Skeletal muscle tissue (tissue), 3 donors: ENCODE measurements at regions not wholly inside any gene's neighbourhood (a gene's known extent, or its start where the extent isn't known, plus 50 kb on each side); places are given as distances from the start of the nearest gene placed in this dataset.
"Not testable (repeated sequence)": the region's sequence is repeated elsewhere in the genome, so short reads cannot be mapped to it uniquely, and the experiment has no call there.

ENCODE experiments used
- H3K27ac ChIP-seq: one replicate; pipeline ENCODE4 v1.7.0; 2013; ENCODE audit warnings: mild to moderate bottlenecking, low read depth, low read length, inconsistent platforms
- H3K27me3 ChIP-seq, 3 donors: one replicate each; pipeline ENCODE4 v1.7.0; 2013; ENCODE audit warnings: low read length in 3 of 3; ENCODE audit not compliant: control insufficient read depth in 3 of 3, insufficient read depth in 3 of 3
- H3K36me3 ChIP-seq, 3 donors: one replicate each; pipeline ENCODE4 v1.7.0; 2013; ENCODE audit warnings: low read length in 3 of 3; ENCODE audit not compliant: control insufficient read depth in 3 of 3, insufficient read depth in 3 of 3
- H3K4me1 ChIP-seq, 3 donors: one replicate each; pipeline ENCODE4 v1.7.0; 2013; ENCODE audit warnings: low read length in 3 of 3, mild to moderate bottlenecking in 3 of 3; ENCODE audit not compliant: control insufficient read depth in 3 of 3, insufficient read depth in 3 of 3
- H3K4me3 ChIP-seq, 3 donors: one replicate each; pipeline ENCODE4 v1.7.0; 2013; ENCODE audit warnings: low read length in 3 of 3
- H3K9ac ChIP-seq, 3 donors: one replicate each; pipeline ENCODE4 v1.7.0; 2013; ENCODE audit warnings: low read length in 3 of 3, mild to moderate bottlenecking in 3 of 3, moderate library complexity in 2 of 3, low read depth in 1 of 3
- H3K9me3 ChIP-seq, 3 donors: one replicate each; pipeline ENCODE4 v1.7.0; 2013; ENCODE audit warnings: low read length in 3 of 3; ENCODE audit not compliant: control insufficient read depth in 3 of 3
- donor health status: Osteomylitis.

- H3K27me3 ChIP-seq: peaks cover 18 to 35% (median 19%) of the 10 kb centered on the region in 3 donors
- H3K4me3 ChIP-seq: no peak overlapping the region
- H3K9ac ChIP-seq: no peak overlapping the region
- H3K27ac ChIP-seq: no peak overlapping the region
- H3K4me1 ChIP-seq: no peaks in the 10 kb centered on the region
- no peaks in the 10 kb centered on the region for H3K36me3 ChIP-seq
- H3K9me3 ChIP-seq: no peaks in the 10 kb centered on the region
These were observed 252.8 kb downstream of the FOXD2 start for GRCh38 chr1:47690341-47691250.

DNA sequence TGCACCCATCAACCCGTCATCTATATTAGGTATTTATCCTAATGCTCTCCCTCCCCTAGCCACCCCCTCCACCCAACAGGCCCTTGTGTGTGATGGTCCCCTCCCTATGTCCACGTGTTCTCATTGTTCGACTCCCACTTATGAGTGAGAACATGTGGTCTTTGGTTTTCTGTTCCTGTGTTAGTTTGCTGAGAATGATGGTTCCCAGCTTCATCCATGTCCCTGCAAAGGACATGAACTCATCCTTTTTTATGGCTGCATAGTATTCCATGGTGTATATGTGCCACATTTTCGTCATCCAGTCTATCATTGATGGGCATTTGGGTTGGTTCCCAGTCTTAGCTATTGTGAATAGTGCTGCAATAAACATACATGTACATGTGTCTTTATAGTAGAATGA, 253.4 kb downstream of the FOXD2 start:
- not testable (repeated sequence) for H3K36me3 ChIP-seq, H3K4me1 ChIP-seq, H3K9me3 ChIP-seq, H3K27ac ChIP-seq, H3K4me3 ChIP-seq, H3K9ac ChIP-seq
- H3K27me3 ChIP-seq: peaks cover 18 to 35% (median 19%) of the 10 kb centered on the region in 3 donors

DNA sequence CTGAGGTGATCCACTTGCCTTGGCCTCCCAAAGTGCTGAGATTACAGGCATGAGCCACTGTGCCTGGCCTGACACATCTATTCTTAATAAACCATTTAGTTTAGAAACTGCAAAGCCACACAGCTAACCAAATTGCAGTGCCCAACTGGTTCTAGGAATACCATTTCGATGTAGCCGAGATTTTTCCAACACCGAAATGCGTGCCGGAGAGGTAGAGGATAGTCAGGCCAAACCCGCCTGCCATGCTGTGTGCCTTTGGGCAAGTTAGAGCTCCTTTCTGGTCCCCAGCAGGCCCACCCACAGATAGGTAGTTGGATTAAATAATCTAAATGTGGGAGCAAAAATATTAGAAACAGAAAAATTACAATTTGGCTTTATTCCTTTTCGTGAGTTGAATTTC, 254.4 kb downstream of the FOXD2 start:
- Histone ChIP-seq H3K27ac (no peak overlapping the region), H3K27me3 (peaks cover 18 to 31% (median 19%) of the 10 kb centered on the region in 3 donors), H3K4me1 (no peaks in the 10 kb centered on the region), H3K9me3 (no peaks in the 10 kb centered on the region), H3K4me3 (no peak overlapping the region), H3K9ac (no peak overlapping the region), H3K36me3 (no peaks in the 10 kb centered on the region)

GRCh38 chr1:47693115-47693514, 255.3 kb downstream of the FOXD2 start:
- no peak overlapping the region for H3K9ac ChIP-seq
- no peaks in the 10 kb centered on the region for H3K4me1 ChIP-seq
- H3K36me3 ChIP-seq: no peaks in the 10 kb centered on the region
- no peaks in the 10 kb centered on the region for H3K9me3 ChIP-seq
- no peak overlapping the region for H3K4me3 ChIP-seq
- H3K27ac ChIP-seq: no peak overlapping the region
- peaks cover 16 to 22% (median 16%) of the 10 kb centered on the region in 3 donors for H3K27me3 ChIP-seq

DNA sequence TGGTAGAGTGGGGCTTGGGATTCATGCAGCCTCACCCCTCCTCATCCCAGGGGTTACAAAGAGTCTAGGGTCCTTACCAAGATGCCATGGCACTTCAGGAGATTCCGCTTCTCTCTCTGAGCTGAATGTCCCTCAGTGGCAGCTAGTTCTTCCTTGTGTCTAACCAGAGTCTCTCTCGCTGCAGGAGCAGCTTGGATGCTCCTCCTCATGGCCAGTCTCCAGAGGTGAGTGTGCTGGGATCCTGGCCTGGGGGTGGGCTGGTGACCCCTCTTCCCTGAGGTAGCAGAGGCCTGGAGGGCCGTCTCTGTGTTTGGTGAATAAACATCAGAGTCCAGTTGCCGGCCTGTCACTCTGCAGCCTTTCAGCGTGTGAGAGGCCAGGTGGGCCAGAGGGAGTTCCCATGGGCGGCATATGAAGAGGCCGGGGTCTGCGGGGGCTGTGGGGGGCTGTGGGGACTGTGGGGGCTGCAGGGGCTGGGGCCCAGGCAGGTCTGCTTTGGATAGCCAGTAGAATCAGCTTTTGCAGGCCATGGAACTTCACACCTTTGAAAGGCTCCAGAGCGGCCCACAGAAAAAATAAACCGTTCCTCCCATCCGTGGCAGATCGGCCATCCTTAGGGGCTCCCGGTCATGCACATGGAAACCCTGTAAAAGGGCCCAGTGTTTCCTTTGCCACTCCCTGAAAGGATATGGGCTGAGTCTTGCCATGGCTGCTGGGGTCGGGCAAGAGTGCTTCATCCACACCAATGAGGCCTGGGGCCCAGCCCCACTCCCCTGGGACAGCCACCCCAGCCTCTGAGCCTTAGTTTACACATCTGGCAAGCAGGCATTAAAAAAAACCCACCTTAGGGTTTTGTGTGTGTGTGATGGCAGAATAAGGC, 256.4 kb downstream of the FOXD2 start:
- Histone ChIP-seq H3K4me3 (no peak overlapping the region), H3K9ac (no peak overlapping the region), H3K4me1 (no peaks in the 10 kb centered on the region), H3K27ac (no peak overlapping the region), H3K9me3 (no peaks in the 10 kb centered on the region), H3K36me3 (no peaks in the 10 kb centered on the region), H3K27me3 (peaks cover 6 to 14% (median 8%) of the 10 kb centered on the region in 3 donors)

DNA sequence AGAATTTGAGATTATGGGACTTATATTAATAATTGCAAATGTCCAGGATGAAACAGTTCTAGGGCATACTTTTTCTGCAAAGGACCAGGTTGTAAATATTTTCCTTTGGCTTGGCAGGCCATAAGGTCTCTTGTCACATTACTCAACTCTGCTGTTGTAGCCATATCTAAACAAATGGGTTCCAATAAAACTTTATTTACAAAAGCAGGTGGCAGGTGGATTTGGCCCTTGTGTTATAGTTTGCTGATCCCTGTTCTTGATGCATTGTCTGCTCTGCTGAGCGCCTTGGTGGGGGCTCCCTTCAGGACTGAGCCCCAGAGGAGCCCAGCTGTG, 258.5 kb downstream of the FOXD2 start:
- no peak overlapping the region for H3K4me3 ChIP-seq
- peaks cover 0 to 7% (median 0%) of the 10 kb centered on the region in 3 donors for H3K27me3 ChIP-seq
- H3K4me1 ChIP-seq: no peaks in the 10 kb centered on the region
- no peaks in the 10 kb centered on the region for H3K9me3 ChIP-seq
- H3K9ac ChIP-seq: no peak overlapping the region
- no peaks in the 10 kb centered on the region for H3K36me3 ChIP-seq
- no peak overlapping the region for H3K27ac ChIP-seq

- H3K9ac ChIP-seq: no peak overlapping the region
- H3K9me3 ChIP-seq: no peaks in the 10 kb centered on the region
- no peaks in the 10 kb centered on the region for H3K4me1 ChIP-seq
- H3K36me3 ChIP-seq: no peaks in the 10 kb centered on the region
- H3K27me3 ChIP-seq: peaks cover 0 to 7% (median 0%) of the 10 kb centered on the region in 3 donors
- peak overlapping the region; percentile 40 for H3K27ac ChIP-seq
- H3K4me3 ChIP-seq: no peak overlapping the region
These were observed 259.0 kb downstream of the FOXD2 start for GRCh38 chr1:47696737-47697441.

- H3K9ac ChIP-seq: no peak overlapping the region
These were observed 259.9 kb downstream of the FOXD2 start for GRCh38 chr1:47697616-47698335.

GRCh38 chr1:47699492-47700235, 261.8 kb downstream of the FOXD2 start:
- Histone ChIP-seq H3K4me1 (no peaks in the 10 kb centered on the region), H3K4me3 (no peak overlapping the region), H3K9ac (no peak overlapping the region), H3K27me3 (no peaks in the 10 kb centered on the region), H3K27ac (no peak overlapping the region), H3K9me3 (no peaks in the 10 kb centered on the region), H3K36me3 (no peaks in the 10 kb centered on the region)

More at GRCh38 chr1:47697616-47698335, 259.9 kb downstream of the FOXD2 start:
- no peaks in the 10 kb centered on the region for H3K9me3 ChIP-seq
- peaks cover 0 to 7% (median 0%) of the 10 kb centered on the region in 3 donors for H3K27me3 ChIP-seq
- H3K27ac ChIP-seq: peak overlapping the region; percentile 40
- no peaks in the 10 kb centered on the region for H3K36me3 ChIP-seq
- no peak overlapping the region for H3K4me3 ChIP-seq
- no peaks in the 10 kb centered on the region for H3K4me1 ChIP-seq
